RKO (cell line): ENCODE measurements at regions not wholly inside any gene's neighbourhood (a gene's known extent, or its start where the extent isn't known, plus 50 kb on each side); places are given as distances from the start of the nearest gene placed in this dataset.
A peak's percentile ranks its signal among the peaks of the same experiment; 100 is the strongest.
"Not testable (repeated sequence)": the region's sequence is repeated elsewhere in the genome, so short reads cannot be mapped to it uniquely, and the experiment has no call there.

Experiments used
- DNase-seq: peaks from one replicate; pipeline ENCODE4 v3.0.0-alpha.2; 2016; ENCODE audit warnings: low spot score

GRCh38 chrX:118215346-118215745 is 98.7 kb upstream of the KLHL13 start:
- no peak for DNase-seq

- DNase-seq = no peak
These were observed 99.5 kb upstream of the KLHL13 start for GRCh38 chrX:118216087-118216486.

GRCh38 chrX:118216509-118216908 is 99.9 kb upstream of the KLHL13 start:
- no peak for DNase-seq

- no peak for DNase-seq
These were observed 101.5 kb upstream of the KLHL13 start for GRCh38 chrX:118218079-118218478.

- no peak for DNase-seq
These were observed 102.3 kb upstream of the KLHL13 start for GRCh38 chrX:118218940-118219339.

- DNase-seq = no peak
These were observed 103.3 kb upstream of the KLHL13 start for GRCh38 chrX:118219866-118220265.

GRCh38 chrX:118220509-118220908 is 103.9 kb upstream of the KLHL13 start:
- no peak for DNase-seq

GRCh38 chrX:118221270-118221669 is 104.7 kb upstream of the KLHL13 start:
- no peak for DNase-seq

- DNase-seq = no peak
These were observed 105.1 kb upstream of the KLHL13 start for GRCh38 chrX:118221733-118222132.

- no peak for DNase-seq
These were observed 105.8 kb upstream of the KLHL13 start for GRCh38 chrX:118222421-118222820.

GRCh38 chrX:118225711-118226428 is 109.3 kb upstream of the KLHL13 start:
- DNase-seq = peak; percentile 21

- no peak for DNase-seq
These were observed 111.4 kb upstream of the KLHL13 start for GRCh38 chrX:118228041-118228440.

GRCh38 chrX:118228456-118228855 is 111.8 kb upstream of the KLHL13 start:
- no peak for DNase-seq

GRCh38 chrX:118231464-118231863 is 114.4 kb upstream of the WDR44 start:
- no peak for DNase-seq

GRCh38 chrX:118239178-118239870 is 106.6 kb upstream of the WDR44 start:
- no peak for DNase-seq

GRCh38 chrX:118239913-118240698 is 105.8 kb upstream of the WDR44 start:
- DNase-seq = no peak

GRCh38 chrX:118246961-118247360 is 98.9 kb upstream of the WDR44 start:
- DNase-seq = not testable (repeated sequence)

- no peak for DNase-seq
These were observed 96.8 kb upstream of the WDR44 start for GRCh38 chrX:118249146-118249545.

- DNase-seq = no peak
These were observed 95.5 kb upstream of the WDR44 start for GRCh38 chrX:118250445-118250844.

- no peak for DNase-seq
These were observed 94.6 kb upstream of the WDR44 start for GRCh38 chrX:118251271-118251670.

GRCh38 chrX:118252967-118253366 is 92.9 kb upstream of the WDR44 start:
- no peak for DNase-seq

- DNase-seq = peak; percentile 64
These were observed 91.3 kb upstream of the WDR44 start for GRCh38 chrX:118254611-118255010.

GRCh38 chrX:118255921-118256320 is 90.0 kb upstream of the WDR44 start:
- DNase-seq = no peak
